Germinal center (tissue), 1 donor: ENCODE measurements at regions not wholly inside any gene's neighbourhood (a gene's known extent, or its start where the extent isn't known, plus 50 kb on each side); places are given as distances from the start of the nearest gene placed in this dataset.
"Not testable (repeated sequence)": the region's sequence is repeated elsewhere in the genome, so short reads cannot be mapped to it uniquely, and the experiment has no call there.

ENCODE experiments used
- DNase-seq: peaks from one replicate; pipeline ENCODE4 v3.0.0; 2012; ENCODE audit warnings: mixed read lengths, low spot score

DNA sequence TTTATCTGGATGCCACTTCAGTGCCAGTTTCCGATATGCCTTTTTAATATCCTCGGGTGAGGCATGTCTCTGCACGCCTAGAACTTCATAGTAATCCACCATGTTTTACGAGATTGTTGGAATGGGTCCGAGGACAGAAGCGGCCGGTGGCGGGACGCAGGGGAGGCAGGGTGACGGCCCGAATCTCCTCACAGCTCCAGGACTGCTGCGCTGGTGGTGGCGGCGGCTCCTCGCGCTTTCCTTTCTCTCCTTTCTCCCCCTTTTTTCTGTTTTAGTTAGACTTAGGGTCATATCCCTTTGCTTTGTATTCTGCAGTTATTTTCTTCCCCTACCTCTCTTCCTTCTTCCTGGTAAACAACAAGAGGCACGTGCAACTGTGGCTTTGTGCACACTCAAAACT is 645.8 kb downstream of the ETS1 start:
- DNase-seq, result not testable (repeated sequence)

DNA sequence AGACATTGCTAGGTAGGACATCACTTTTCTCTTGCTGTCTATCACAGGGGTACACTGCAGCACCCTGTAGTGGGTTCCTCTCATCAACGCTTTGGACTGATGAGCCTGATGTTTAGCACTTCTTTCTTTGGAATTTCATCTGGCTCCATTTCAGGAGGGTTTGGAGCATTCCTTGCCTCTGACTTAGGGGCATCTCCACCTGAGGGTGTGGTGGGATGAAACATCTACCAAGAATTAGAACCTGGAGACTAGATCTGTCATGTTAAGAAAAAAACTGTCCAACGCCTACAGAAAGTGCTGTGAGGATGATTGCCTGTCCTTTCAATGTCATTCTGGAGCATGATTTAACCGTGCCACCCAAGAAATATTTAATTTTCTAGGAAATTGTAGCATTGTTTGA is 648.4 kb downstream of the ETS1 start:
- no peak for DNase-seq

- DNase-seq, result no peak
Observed at GRCh38 chr11:127935081-127935480, 652.3 kb downstream of the ETS1 start.

DNA sequence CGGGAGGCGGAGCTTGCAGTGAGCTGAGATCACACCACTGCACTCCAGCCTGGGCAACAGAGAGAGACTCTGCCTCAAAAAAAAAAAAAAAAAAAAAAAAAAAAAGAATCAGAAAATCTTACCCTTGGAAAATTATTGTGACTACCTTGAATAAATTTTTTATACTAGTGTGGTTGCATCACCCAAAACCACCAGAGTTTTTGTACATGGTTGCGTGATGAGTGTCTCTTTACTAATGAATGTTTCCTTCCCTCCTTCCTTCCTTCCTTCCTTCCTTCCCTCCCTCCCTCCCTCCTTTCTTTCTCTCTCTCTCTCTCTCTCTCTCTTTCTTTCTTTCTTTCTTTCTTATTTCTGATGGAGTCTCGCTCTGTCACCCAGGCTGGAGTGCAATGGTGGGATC is 653.4 kb downstream of the ETS1 start:
- DNase-seq, result not testable (repeated sequence)

DNA sequence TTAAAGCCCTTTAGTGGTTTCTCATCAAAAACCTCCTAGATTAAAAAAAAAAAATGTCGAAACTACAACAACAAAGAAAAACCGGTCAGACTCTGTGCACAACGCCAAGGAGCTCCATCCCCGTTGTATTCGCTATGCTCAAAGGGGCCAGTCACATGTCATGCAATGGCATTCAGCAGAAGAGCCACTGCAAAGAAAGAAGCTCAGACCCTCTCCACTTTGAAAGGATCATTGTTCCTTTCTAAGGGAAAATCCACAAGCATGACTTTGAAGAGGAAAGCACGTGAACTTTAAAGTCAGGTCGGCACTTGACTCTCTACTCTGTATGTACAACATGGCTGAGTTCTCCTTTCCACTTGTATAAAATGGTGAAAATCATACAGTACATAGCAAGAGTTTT is 655.6 kb downstream of the ETS1 start:
- no peak for DNase-seq

DNA sequence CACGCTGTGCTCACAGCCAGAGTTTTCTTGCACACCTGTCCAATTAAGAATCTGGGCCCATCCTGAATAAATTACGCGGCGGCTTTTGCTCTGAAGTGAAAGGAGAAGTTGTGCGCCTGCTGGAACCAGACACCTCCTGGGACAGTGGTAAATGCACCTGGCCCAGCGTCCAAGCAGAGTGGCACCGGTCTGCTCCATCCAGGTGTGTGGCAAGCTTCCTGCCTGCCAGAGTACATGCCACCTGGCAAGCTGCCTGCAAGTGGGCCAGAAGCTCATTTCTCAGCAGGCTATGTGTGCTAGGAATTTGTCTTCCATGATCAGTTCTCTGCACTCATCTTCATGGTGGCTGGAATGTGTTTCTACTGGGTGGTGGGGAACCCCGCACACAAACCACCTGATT is 660.6 kb downstream of the ETS1 start:
- DNase-seq, result no peak

- no peak for DNase-seq
Observed at GRCh38 chr11:127925475-127925874, 661.9 kb downstream of the ETS1 start.

DNA sequence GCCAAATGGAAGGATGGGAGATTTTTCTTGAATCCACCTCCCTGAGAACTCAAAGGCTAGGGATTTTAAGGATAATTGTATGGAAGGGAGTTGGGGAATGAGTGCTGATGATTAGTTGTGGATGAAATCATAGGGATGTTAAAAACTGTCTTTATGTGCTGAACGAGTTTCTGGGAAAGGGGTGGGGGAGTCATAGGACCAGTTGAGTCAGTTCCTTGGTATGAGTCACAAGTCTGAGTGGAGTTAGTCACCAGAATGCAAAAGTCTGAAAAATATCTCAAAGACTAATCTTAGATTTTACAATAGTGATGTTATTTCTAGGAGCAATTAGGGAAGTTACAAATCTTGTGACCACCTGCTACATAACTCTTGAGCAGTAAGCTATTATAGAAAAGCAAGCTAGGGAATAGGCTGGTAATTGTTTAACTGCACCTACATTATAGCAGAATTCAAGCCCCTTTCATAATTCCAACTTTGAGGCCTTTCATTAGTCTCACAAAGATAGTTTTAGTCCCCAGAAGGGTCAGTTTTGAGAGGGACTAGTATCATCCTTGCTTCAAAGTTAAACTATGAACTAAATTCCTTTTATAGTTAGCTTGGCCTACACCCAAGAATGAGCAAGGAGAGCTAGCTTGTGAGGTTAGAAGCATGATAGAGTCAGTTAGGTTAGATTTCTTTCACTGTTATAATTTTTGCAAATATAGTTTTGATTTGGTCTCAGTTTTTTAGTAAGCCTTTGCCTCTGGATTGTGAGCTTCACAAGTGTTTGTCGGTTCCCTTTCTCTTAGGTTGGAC is 668.0 kb downstream of the ETS1 start:
- no peak for DNase-seq

GRCh38 chr11:127902382-127902781 is 685.0 kb downstream of the ETS1 start:
- DNase-seq, result no peak

DNA sequence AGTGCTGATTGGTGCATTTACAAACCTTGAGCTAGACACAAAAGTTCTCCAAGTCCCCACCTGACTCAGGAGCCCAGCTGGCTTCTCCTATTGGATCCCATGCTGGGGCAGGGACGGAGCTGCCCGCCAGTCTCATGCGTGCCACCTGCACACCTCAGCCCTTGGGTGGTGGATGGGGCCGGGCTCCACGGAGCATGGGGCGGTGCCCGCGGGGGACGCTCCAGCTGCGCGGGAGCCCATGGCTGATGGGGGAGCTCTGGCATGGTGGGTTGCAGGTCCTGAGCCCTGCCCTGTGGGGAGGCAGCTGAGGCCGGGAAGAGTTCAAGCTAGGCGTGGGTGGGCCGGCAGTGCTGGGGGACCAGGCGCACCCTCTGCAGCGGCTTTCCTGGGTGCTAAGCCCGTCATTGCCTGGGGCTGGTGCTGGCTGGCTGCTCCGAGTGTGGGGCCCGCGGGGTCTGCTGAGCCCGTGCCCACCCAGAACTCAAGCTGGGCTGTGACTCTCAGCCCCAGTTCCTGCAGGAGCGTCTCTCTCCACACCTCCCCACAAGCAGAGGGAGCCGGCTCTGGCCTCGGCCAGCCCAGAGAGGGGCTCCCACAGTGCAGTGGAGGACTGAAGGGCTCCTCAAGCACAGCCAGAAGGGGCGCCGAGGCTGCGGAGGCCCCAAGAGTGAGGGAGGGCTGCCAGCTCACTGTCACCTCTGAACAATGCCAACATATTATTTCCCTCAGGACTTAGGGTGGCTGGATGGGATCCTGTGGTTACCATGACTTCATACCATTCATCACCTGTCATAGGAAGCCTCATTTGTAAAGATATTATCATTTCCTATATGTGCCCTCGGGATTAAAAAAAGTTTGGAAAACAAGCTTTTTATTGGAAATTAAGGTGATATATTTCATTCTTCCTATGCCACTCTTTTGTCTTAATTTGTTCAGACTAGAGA is 688.7 kb downstream of the ETS1 start:
- no peak for DNase-seq

- no peak for DNase-seq
Observed at GRCh38 chr11:127895776-127896175, 691.6 kb downstream of the ETS1 start.

DNA sequence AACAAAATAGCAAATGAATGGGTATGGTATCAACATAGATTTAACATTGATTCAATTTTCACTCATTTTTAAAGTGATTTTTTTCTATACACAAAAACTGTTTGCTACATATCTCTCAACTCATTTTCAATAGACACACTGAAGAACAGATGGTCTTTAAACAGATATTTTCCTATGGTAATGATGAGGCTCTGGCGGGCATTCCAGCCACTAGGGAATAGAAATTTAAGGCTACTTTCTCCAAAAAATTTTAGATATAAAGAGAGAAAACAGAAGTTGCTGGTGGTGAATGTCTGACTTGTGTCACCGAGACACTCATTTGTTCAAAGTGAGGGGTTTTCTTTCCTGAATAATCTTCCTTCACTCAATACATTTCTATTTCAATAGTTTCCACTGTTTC is 693.0 kb downstream of the ETS1 start:
- no peak for DNase-seq

GRCh38 chr11:127890030-127890615 is 697.2 kb downstream of the ETS1 start:
- no peak for DNase-seq

DNA sequence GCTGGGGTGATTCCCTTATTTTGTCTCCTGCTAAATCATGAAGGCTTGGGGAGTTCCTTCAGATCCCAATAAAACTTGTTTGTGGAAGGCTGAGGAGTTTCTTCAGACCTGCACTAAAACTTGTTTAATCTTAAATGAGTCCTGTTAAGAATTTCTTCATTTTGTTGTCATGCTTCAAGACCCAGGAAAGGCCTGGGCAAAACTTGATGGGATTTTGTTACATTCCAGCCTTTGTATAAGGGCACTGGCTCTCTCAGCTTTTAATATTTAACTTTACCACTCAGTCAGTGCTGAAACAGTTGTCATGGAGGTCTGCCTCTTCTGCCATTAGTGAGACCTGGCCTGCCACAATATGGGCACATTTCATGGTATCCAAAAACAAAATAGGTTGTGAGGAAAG is 699.0 kb downstream of the ETS1 start:
- no peak for DNase-seq

DNA sequence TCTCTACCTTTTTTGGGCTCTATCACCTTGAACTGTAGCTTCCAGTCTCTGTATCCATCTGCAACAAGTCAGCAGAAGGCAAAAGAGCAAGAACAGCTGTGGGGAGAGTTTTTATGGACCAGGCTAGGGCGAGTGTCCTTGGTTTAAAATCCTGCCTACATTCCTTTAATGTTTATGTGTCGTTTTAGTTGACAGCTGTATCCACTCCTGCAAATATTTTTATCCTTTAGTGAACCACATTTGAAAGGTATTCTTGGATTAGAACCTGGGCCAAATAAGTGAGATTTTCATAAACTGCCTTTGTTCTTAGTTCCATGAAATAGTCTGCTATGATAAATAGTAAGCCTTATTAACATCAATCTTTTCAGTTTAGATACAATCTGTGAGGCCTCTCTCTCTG is 712.2 kb downstream of the ETS1 start:
- DNase-seq, result no peak

DNA sequence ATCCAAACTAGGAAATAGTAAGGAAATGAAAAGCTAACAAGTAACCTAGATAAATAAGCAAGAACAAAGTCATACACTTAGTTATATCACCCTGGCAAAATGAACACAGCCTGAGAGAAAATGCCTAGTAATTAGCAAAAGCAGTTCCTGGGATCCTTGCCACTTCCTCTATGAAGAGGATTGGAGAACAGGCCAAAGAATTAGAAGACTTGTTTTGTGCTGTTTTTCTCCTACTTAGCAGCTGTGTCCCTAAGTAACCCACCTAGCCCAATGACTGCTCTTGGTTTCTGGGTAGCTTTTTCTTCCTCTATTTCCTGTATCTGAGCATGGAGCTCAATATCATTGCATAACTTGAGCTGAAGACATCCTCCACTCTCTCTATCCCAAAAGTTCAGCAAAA is 713.9 kb downstream of the ETS1 start:
- DNase-seq, result no peak

- no peak for DNase-seq
Observed at GRCh38 chr11:127866109-127866508, 721.2 kb downstream of the ETS1 start.

DNA sequence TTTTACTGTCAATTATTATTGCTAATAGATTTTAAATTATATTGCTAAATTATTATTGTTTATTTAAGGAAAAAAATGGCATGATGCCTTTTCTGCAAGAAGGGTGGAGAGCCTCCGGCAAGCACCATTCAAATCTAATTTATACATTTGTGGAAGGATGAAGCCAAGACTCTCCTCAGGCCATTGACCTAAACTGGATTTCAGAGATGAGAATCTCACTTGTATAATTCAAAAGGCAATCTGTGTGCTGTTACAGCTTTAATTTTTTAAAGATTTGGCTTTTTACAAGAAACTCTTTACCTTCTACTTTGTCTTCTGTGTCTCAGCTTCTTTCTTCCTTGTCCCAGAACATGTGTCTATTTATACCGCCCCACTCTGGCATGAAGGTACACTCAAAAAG is 722.5 kb downstream of the ETS1 start:
- DNase-seq, result no peak

- DNase-seq, result no peak
Observed at GRCh38 chr11:127862406-127862805, 725.0 kb downstream of the ETS1 start.

DNA sequence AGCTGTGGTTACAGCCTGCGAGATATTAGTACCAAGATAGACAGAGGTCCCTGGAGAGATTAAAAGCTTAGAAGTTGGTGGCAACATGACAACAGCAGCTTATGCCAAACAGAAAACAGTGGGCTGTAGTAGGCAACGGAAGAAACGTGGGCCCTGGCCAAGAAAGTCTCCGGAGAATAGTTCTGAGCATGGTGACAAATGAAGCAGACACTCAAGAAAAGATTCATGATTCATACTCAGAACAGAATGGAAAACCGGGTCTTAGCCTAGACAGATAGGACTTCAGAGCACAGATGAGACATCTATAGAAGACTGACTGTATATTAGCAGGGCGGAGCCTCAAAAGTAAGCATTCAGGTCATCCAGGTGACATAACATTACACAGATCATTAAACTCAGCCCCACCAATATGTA is 727.4 kb downstream of the ETS1 start:
- DNase-seq, result no peak

GRCh38 chr11:127844876-127845275 is 742.5 kb downstream of the ETS1 start:
- no peak for DNase-seq

GRCh38 chr11:127843483-127844396 is 743.6 kb downstream of the ETS1 start:
- peak; percentile 36 for DNase-seq
